ENCODE measurements at regions not wholly inside any gene's neighbourhood (a gene's known extent, or its start where the extent isn't known, plus 50 kb on each side); places are given as distances from the start of the nearest gene placed in this dataset.

DNA sequence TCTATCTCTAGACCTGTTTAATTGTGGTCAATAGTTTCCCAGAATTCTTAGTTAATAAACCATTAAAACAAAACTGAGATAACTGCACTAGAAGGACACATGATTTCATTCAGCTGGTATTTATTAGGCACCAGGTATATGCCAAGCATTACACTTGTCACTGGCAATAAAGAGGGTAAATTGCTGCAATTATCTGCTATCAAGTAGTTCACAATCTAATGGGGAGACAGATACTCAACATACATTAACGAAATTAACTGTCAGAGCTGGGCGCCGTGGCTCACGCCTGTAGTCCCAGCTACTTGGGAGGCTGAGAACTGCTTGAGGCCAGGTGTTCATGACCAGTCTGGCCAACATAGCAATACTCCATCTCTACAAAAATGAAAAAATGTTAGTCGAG is 71.7 kb upstream of the WIPF1 start:
- DNase-seq (ENCODE audit: low read depth in 2 of 2, low spot score in 1 of 2) = no peak

DNA sequence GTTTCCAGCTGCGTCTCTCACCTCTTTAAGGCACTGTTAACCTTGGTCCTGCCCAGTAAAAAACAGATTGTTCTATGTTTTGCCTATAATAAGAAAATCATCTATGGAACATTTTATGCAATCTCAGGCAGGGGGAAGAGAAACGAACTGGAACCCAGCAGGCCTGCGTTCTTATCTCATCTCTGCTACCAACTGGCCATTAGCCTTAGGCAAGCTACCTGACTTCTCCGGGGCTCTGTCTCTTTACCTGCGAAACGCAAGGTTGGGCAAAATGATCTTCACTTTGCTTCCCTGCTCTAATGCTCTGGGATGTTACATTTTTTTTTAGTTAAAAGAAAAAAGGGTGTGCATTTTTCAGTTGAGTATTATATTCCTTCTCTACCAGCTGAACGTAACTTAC is 70.5 kb upstream of the WIPF1 start:
- no peak for DNase-seq (ENCODE audit: low read depth in 2 of 2, low spot score in 1 of 2)

DNA sequence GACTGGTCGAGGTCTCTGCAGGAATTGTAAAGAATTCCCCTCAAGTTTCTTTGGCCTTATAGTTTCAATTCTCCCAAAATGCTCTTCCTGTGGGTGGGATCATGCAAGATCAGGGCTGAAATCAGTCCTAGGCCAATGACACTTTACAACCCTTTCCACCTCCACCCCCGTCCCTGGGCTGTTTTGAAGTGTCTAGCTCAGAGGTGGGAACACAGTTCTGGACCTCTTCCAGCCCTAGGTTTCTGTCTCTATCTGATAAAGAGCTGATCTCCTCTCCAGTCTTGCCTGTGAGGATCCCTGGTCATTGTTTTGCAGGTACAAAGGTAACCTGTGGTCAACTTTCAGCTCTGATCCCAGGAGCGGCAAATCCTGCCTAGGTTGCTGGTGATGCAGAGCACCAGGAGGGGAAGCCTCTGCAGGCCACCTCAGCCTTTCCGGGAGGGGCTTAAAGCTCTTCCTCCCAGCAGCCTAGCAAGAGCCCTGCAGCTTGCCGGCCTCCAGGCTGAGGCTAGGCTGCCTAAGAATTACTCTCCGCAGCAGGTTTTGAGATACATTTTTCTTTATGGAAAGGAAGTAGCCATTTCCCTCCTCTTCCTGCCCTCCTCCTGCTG is 69.8 kb upstream of the WIPF1 start:
- DNase-seq (ENCODE audit: low read depth in 2 of 2, low spot score in 1 of 2) = no peak

DNA sequence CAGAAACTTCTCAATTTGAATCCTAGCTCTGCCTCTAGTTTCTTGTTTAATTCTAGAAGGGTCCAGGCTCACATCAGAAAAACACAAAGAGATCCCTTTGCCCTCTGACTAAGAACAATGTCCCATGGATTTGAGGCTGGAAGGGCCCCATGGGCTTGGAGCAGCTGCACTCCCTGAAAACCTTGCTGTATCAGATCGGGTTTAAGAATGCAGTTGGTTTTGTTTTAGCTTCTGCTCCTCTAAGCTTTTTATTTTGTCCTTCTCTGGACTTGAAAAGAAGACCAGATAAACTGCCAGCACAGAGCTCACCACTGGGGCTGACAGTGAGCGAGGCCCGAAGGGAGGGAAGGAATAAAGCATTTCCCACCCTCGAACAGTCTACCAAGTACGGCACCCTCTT is 69.2 kb upstream of the WIPF1 start:
- DNase-seq (ENCODE audit: low read depth in 2 of 2, low spot score in 1 of 2) = no peak

DNA sequence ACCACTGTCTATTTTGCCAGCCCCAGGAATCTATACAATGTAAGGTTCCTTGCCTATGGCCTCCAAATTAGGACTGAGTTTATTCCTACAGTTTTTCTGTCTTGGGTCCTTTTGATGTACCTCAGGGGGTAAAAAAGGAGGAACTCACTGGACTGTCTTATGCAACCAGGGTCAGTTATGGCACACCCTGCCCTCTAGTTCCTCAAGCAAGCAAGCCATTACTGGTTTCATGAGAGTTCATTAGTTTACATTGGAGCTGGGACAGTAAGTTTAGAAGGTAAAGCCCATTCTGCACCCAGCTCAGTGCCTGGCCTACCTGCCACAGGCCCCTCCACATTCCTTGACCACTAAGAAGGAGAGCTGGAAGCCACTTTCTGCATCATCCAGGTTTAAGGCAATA is 68.7 kb upstream of the WIPF1 start:
- DNase-seq (ENCODE audit: low read depth in 2 of 2, low spot score in 1 of 2) = no peak

DNA sequence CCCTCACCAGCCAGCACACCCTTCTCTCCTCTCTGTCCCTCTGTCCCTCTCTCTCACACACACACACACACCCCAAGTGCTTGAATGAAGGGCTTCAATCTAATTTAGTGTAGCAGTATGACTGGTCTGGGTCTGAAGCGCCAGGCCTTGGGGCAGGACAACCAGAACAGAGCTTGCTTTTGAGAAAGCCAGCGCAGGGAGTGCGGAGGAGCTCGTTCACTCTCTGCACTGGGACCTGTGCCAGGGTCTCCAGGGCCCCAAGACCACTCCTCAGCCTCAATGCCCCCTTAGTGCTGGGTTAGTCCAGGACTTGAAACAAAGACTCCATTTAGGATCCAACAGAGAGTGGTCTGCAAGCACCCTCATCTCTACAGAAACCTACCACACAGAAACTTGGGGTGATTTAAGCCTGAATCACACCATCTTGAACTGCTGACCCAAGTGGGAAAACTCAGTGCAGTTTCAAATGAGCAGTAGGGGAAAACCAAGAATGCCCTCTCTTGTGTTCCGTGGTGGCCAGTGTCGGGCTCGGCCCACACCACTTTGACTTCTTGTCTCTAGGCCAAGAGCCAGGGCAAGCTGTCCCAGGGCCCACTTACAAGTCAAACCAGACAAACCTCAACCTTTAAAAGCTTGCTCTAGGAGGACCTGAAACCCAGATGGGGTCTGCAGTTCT is 66.6 kb upstream of the WIPF1 start:
- no peak for DNase-seq (ENCODE audit: low read depth in 2 of 2, low spot score in 1 of 2)

DNA sequence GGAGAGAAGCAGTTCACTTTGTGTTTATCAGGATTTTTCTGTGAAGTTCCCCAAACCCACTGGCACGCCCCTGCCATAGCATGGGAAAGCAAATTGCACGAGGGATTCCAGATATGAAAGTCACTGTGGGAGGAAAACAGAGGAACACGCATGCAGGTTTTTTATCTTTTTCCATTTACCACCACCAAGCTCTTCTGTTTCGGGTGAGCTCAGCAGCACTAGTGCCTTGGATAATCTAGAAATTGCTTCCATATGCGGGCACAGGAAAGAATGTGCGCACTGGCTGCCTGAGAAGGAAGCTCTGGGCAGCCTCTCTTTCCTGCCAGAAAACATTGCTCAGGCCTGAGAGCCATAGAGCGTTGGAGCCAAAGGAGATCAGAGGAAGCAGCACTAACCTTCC is 65.9 kb upstream of the WIPF1 start:
- no peak for DNase-seq (ENCODE audit: low read depth in 2 of 2, low spot score in 1 of 2)

DNA sequence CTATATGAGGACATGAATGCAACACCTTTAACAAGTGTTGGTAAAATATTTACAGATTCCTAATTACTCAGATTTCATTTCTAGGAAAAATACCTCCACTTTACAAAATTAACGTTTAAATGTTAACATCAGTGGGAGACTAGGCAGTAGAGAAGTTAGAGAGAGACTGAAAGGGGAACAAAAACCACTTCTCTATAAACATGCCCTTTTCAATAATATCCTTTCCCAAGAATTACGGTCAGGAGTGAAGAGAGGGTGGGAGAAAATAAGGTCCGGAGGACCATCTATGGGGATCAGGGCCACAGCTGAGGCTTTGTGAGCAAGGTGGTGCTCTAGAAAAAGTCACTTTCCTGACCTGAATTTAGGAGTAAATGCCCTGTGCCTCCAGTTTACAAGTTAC is 65.3 kb upstream of the WIPF1 start:
- no peak for DNase-seq (ENCODE audit: low read depth in 2 of 2, low spot score in 1 of 2)

DNA sequence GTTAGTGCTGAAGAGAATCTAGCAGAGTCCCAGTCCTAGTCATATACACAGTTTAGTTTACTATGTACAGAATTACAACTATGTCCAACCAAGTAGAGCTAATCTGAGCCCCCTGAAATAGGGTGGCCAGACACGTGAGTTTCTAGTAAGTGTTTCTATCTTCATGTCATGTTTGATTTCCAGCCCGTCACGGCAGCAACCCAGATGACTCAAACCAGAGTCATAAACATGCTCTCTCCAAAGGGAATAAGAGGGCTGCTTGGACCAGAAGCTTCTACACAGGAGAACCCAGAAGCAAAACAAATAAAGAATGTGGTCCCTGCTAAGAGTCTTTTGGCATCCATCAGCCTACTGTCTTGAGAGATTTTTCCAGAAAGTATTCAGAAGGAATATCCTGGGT is 64.9 kb upstream of the WIPF1 start:
- no peak for DNase-seq (ENCODE audit: low read depth in 2 of 2, low spot score in 1 of 2)

DNA sequence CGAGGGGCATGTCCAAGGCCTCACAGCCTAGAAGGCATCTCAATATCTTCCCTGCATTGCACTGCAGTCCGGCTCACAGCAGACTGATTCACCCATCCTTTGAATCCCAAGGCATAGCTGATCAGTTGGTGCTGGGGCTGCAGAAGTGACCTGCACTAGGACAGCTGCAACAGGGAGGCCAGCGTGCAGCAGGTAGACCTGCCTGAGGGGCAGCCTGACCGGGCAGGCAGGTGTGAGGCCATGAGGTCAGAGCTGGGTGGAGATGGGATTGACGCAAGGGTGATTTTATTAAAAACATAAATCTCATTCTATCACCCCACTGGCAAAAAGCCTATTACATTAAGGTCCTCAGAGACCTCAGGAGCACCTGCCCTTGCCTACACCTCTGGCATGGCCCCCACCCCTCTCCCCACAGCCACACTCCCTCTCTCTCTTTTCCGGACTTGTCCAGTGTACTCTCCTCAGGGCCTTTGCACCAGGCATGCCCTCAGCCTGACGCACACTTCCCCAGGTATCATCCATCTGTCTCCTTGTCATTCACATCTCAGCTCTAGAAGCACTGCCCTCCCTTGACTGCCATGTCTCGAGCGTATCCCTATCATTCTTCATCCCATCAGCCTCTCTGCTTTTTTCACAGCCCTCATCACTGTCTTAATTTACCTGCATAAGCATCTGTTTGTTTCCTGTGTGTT is 63.5 kb upstream of the WIPF1 start:
- no peak for DNase-seq (ENCODE audit: low read depth in 2 of 2, low spot score in 1 of 2)

DNA sequence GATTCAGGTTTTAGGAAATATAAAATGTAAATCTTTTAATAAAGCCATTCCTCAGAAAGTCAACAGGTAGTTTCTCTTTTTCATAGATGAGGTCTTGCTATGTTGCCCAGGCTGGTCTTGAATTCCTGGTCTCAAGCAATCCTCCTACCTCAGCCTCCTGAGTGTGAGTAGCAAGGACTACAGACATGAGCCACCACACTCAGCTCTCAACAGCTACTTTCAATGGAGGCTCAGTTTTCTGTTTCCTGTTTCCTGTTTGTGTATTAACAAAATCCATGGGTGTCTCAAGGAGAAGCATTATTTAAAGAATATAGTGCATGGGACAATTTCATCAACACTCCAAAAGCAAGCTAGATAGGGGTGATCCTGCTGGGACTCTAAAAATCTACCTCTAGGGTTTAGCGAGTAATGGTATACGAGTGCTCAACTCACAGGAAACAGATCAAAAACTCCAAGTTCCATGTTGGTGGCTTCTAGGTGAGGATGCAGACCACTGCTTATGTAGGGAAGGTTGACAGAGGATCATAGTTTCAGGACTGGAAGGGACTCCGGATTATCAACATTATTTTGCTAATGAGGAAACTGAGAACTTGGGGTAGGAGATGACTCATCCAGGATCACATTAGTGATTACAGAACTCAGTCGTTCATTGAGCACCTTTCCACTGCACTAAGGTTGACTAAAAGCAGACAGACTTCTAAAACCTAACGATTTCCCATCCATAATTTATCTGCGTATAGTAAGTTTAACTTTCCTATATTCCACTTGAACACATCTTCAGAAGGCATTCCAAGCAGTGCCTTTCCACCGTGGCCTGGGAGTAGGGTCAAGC is 61.7 kb upstream of the WIPF1 start:
- DNase-seq (ENCODE audit: low read depth in 2 of 2, low spot score in 1 of 2) = no peak

DNA sequence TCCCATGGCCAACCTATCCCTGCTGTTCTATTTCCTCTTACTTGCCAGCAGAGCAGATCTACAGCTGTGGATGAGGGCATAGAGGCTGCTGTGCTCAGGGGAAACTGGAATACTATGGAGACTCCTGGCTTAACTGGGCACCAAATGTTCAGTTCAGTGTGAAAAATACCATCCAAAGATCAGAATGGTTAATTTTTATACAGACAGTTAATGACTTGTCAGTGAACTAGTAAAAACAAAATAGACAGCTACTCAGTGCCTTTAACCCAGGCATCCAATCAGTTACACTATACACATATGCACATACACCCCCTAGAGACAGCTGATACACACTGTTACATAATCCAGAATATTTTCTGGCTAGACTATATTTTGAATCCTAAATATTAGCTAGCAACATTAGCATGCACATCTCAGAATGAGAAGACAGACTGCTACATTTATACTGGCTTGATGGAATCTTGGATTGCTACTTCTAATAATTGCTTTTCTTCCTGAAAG is 59.1 kb upstream of the WIPF1 start:
- DNase-seq (ENCODE audit: low read depth in 2 of 2, low spot score in 1 of 2) = no peak

DNA sequence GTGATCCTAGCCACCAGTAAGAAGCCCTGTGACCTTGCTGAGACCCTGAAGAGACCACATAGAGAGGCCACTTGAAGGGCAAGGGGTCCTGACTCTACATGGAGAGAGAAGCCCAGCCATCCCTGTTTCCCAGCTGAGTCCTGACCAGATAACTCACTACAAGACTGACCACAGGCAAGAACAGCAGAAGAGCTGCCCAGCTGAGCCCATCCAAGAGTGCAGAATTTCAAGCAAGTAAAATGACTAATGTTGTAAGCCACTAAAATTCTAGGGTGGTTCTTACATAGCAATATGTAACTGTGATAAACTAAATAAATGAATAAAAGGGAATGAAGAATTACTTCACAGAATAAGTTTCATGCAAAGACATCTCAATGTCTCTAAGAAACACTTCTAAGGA is 58.4 kb upstream of the WIPF1 start:
- no peak for DNase-seq (ENCODE audit: low read depth in 2 of 2, low spot score in 1 of 2)

DNA sequence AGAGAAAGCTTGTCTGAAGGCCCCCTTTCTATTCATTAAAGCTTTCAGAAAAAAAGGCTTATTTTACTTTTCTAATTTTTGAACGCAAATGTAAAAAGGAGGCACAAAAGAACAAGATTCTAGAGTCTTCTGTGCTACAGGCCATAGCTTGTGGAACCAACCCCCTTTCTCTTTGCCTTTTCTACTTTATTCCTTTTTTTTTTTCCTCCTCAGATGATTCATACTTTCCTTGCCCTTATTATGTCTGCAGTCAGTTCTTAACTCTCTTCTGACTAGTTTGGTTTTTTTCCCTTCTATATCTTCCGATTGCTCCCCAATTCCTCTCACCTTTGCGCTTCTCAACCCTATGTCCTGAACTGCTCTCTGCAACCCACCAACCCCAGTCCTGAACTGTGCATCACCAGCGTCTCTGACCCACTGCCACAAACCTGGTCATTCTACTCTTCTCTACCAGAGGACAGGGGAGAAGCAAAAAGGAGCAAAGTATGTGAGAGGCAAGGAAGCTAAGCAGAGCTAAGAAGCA is 56.9 kb upstream of the WIPF1 start:
- no peak for DNase-seq (ENCODE audit: low read depth in 2 of 2, low spot score in 1 of 2)

DNA sequence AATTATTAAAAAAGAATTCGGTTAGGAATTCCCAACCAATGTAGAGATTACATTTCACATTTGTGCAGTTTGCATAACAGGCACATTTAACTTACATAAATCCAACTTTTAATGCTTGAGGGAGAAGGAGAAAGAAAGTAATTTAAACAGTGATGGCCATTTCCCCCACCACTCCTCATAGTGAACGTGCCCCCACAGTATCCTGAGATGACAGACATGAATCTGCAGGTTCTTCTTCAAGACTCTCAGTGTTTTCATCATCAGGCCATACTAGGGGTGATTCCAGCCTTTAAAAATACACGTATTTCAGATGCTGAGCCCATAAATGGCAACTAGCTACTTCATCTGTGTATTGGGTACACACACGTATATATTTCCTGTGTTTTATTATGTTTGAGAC is 51.3 kb upstream of the WIPF1 start:
- DNase-seq (ENCODE audit: low read depth in 2 of 2, low spot score in 1 of 2) = no peak
